ENCODE measurements at regions not wholly inside any gene's neighbourhood (a gene's known extent, or its start where the extent isn't known, plus 50 kb on each side); places are given as distances from the start of the nearest gene placed in this dataset.
"Not testable (repeated sequence)": the region's sequence is repeated elsewhere in the genome, so short reads cannot be mapped to it uniquely, and the experiment has no call there.

- DNase-seq, result no peak
These were observed 178.2 kb downstream of the ENC1 start for GRCh38 chr5:74462356-74462755.

GRCh38 chr5:74461251-74461650, 179.3 kb downstream of the ENC1 start:
- no peak for DNase-seq

DNA sequence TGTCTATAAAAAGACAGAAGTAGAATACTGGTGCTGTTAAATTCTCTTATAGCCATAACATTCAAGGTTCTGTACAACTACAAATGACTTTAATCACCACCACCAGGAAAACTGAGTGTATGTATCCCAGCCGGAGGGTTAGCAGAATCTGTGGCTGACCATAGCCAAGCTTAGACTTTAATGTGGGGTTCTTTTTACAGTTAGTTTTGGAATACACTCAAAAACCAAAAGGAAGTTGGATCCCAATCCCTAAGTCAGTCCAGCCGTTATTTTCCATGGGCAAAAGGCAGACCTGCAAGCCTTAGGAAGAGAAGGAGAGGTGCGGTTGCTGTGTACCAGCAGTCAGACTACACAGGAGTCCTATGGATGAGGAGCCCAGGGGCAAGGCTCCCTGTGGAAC, 179.8 kb downstream of the ENC1 start:
- no peak for DNase-seq

DNA sequence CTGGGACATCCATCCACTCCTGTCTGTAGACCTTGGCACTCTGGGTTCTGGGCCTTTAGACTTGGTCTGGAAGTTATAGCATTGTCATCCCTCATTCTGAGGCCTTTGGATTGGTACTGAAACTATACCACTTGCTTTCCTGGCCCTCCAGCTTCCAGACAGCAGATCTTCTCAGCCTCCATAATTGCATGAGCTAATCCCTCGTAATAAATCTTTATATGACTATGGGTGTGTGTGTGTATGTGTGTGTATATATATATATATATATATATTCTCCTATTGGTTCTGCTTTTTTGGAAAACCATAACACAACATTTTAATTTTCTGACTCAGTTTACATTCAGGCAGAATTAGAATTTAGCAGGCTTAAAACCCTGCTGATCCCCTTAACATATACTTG, 180.5 kb downstream of the ENC1 start:
- no peak for DNase-seq

- DNase-seq, result peak in 2 of 3 donors; percentile 23 to 49
These were observed 182.7 kb downstream of the ENC1 start for GRCh38 chr5:74457876-74458275.

GRCh38 chr5:74454263-74455030, 186.1 kb downstream of the ENC1 start:
- DNase-seq, result no peak

DNA sequence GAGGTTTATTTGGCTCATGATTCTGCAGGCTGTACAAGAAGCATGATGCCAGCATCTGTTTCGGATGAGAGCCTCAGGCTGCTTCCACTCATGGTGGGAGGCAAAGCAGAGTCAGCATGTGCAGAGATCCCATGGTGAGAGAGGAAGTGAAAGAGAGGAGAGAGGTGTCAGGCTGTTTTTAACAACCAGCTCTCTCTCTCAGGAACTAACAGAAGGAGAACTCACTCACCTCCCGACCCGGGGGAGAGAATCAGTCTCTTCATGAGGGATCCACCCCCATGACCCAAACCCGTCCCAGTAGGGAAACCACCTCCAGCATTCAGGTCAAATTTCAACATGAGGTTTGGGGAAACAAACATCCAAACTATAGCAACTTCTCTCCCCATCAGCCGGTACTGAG, 187.7 kb downstream of the ENC1 start:
- DNase-seq, result no peak

- DNase-seq, result peak in 1 of 3 donors; percentile 36
These were observed 190.4 kb downstream of the ENC1 start for GRCh38 chr5:74450095-74450494.

DNA sequence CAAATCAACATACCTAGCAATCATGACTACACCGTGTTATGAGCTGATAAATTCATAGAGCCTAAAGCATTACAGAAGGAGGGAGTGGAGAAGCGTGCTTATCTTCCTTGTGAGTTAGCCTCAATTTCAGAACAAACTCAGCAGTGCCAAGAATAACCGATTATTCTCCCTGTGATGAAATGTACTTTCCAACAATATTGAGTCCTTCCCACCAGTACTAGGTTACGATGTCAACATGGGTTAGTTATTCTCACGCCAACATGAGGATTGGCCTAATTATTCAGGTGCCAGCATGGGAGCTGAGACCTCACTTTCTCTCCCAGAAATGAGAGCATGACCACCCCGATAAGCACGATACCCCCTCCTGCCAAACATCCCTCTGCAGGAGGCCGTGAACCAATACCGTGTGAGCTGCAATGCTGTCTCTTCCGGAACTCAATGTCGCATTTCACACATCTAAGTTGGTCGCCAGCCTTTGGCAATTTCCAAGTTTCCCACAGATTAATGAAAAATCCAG, 193.7 kb downstream of the ENC1 start:
- peak; percentile 23 to 61 (median 29) for DNase-seq

DNA sequence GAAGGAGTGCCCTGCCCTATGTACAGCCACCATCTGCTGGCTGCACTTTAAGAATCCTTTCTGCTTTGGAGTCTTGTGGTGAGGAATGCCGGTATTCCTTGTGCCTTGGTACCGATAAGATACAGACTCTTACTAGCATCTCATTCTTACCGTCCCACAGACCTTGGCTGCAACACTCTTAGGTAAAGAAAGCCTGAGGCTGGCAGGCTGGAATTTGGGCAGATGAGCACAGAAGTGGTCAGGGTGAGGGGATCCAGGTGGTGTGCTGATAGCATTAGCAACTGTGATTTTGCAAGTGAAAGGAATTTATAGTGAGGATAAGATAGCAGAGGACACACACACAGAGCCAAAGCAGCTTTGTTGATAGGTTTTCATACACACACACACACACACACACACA, 198.1 kb downstream of the ENC1 start:
- DNase-seq, result peak in 1 of 3 donors; percentile 29

DNA sequence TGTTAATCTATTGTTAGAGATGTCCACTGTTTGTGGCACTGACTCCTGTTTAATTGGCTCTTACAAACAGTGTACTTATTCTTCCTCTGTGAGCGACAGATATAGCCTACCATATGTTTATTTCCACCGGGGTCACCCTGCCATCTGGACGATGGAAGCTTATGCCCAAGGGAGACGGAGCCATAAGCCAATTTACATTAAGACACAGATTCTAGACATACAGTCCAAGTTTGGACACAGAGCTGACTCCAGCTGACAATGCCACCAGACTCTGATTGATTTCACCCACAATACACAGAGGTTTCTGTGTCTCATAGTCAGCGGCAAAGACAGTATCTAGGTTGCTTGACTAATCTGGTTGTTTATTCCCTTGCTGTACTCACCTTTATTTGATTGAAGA, 198.9 kb downstream of the ENC1 start:
- no peak for DNase-seq

DNA sequence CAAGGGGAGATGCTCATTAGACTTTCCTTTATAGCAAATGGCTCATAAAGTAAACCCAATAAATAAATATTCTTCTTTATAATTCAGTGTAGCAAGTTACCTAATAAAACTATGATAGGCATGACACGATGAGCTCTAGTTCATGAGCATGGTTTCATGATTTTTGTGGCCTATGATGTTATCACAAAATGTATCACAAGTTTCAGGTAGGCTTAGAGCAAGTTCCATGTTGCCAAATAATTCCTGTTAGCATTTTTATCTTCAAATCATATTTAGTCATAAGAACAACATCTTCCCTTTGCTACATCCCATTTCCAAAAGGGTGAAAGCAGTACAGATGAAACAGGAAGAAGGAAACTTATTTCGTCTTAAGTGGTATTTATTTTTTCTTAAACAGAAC, 200.2 kb downstream of the ENC1 start:
- DNase-seq, result no peak

DNA sequence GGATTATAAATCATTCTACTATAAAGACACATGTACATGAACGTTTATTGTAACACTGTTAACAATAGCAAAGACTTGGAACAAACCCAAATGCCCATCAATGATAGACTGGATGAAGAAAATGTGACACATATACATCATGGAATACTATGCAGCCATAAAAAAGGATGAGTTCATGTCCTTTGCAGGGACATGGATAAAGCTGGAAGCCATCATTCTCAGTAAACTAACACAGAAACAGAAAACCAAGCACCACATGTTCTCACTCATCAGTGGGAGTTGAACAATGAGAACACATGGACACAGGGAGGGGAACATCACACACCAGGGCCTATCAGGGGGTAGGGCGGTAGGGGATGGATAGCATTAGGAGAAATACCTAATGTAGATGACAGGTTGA, 202.7 kb downstream of the ENC1 start:
- DNase-seq, result not testable (repeated sequence)

DNA sequence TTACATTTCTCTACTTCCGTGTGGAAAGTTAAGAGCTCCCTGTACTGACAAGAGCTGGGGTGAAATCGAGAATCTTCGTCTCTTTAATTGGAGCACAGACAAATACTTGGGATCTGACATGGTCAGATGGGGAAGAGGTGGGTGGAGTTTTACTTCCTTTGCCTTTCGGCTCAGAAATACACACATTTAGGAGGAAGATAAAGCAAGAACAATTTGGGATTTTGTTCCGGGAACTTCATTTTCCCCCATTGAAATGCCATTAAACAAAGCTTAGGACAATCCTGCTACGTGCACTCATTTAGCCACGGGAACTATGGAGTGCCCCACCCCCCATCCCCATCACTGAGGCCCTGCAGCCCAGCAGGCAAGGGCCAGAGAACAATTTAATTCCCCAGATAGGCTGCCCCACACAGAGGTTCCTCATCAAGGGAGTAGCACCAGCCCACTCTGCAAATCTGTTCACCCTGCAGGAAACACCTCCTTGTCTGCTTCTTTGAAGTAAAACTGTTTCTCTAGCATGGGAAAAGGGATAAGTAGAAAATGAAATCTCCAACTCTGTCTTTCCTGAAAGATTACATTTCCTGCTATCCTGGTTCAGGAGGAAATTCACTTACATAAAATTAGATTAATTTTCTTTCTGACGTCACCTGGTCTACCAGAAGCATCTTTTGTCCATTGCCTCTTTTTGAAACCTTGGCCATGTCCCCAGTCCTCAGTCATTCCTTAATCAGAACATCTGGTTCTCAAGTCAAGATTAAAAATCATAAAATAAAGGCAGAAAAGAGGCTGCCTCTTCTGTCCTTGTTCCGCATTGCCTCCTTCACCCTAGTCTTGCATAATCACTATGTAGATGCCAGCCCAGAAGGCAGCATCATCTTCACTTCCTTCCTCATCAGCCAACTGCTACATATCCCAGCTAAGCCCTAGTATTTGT, 206.4 kb downstream of the ENC1 start:
- peak in 1 of 3 donors; percentile 59 for DNase-seq

DNA sequence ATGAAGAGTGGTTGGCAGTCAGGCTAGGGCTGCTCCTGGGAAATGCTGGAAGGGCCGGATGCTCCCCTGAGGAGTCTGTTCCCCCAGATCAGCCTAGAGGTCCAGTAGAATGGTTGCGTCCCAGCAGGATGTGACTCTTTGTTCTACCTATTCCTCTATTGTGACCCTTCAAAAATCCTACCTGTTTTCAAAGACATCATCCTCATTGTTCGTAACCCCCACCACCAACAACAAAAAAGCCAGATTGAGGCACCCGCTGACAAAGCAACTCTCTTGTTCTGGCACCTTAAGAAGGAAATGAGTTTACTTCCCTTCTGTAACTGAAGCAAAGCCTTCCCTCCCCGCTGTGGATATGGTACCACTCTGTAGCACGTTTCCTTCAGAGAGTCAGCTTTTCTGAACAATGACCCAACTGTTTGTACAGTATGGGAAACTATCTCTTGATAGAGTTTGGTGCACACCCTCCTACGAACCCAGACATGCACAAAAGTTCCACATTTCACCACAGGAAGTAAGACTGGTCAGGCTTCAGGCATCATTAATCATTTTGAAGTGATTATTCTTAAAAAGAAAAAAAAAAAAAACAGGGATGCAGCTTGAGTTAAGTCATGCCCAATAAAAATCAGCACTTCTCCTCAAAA, 207.2 kb downstream of the ENC1 start:
- peak in 1 of 3 donors; percentile 48 for DNase-seq

- no peak for DNase-seq
These were observed 207.8 kb downstream of the ENC1 start for GRCh38 chr5:74432721-74433120.

DNA sequence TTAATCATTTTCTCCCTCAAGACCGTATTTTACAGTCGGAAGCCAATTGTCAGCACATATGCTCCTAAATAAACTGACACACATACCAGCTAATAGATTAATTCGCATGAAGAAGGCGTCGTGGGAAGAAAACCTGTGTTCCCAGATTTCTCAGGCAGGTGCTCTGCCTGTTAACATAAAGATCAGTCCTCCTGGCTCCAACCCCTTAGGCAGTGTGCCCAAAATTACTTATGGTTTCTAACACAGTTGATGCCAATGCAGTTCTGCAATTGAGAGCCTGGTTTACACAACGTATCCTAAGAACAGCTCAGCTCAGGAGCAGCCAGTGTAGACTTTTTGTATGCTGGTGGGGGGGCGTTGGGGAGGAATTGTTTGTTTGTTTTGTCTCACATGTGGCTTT, 208.3 kb downstream of the ENC1 start:
- peak in 1 of 3 donors; percentile 48 for DNase-seq

DNA sequence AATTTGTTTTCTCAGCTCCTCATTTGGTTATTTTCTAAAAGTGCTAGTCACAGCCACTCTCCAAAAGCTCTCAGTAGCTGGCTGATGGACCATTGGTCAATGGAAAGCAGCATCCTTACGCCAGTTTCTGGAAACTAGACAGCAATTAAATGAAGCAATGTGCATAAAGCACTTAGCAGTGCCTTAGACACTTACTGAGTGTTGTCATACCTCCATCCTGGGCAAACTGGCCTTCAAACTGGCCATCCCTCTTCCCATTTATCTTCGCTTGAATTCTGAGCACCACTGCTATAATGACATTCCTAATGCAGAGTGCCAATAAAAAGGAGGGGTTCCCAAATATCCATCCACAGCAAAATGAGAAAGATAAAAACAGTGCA, 209.2 kb downstream of the ENC1 start:
- no peak for DNase-seq

DNA sequence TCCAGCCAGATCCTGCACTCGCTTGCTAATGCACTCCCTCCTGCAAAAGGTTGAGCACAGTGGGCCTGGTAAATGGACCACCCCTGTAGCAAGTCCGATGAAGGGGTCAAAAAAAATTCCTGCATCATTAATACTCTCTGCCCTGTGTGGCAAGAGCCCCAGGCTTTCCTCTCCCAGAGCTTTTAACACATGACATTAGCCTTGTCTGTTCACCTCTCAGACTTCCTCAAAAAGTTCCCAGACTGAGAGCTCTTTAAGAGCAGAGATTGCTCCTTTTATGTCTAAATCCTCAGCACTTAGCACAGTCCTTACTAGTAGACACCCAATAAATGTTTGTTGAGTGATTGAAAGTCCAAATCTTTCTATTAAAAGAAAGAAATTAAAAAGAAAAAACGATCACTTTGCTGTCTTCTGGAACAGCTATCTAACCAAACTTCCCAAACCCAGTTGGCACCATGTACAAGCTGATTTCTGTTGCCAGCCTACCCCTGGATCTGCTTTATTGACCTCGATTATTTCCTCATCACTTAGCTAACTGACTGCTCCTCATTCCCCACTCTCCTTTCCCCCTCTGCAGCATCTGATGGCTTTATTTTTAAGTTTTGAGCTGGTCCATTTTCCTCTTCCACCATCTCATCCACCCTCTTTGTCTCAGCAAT, 209.8 kb downstream of the ENC1 start:
- DNase-seq, result no peak

- DNase-seq, result no peak
These were observed 211.0 kb downstream of the ENC1 start for GRCh38 chr5:74429495-74429894.

DNA sequence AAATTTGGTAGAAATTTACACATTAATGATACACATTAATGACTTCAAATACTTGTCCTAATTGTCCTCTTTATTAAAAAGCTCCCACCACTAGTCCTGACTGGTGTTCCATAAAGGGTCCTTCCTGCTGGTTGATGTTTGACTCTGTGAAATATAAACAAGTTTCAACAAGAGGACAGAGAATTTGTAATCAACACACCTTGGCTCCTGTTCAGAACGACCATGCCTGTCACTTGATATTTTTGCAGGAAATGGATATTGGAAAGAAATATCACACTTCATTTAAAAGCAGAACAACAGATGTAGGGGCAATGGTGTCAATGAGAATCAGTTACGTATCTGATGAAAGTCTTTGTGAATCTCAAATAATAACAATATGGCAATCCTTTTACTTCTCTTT, 211.7 kb downstream of the ENC1 start:
- DNase-seq, result no peak

- DNase-seq, result no peak
These were observed 212.3 kb downstream of the ENC1 start for GRCh38 chr5:74428275-74428674.
